ENCODE measurements at regions not wholly inside any gene's neighbourhood (a gene's known extent, or its start where the extent isn't known, plus 50 kb on each side); places are given as distances from the start of the nearest gene placed in this dataset.

- TF ChIP-seq CTCF (IDR thresholded peaks at IDR 0.05) (no peak), POLR2A (IDR thresholded peaks at IDR 0.05) (no peak), EP300 (IDR thresholded peaks at IDR 0.05) (no peak)
Observed at GRCh38 chr19:14271840-14272239, 65.9 kb upstream of the ADGRL1 start.
